Activated T-cell treated with anti-CD3 and anti-CD28 coated beads, Interleukin-2, amount 50 U/mL, for 24 hours (primary cell): ENCODE measurements at regions not wholly inside any gene's neighbourhood (a gene's known extent, or its start where the extent isn't known, plus 50 kb on each side); places are given as distances from the start of the nearest gene placed in this dataset.
"Not testable (repeated sequence)": the region's sequence is repeated elsewhere in the genome, so short reads cannot be mapped to it uniquely, and the experiment has no call there.

ENCODE experiments used
- DNase-seq: peaks from one replicate; pipeline ENCODE4 v3.0.0-alpha.2; 2020
- H3K27ac Mint-ChIP-seq: 2 replicates; pipeline ENCODE4 v1.8.0; 2020; ENCODE audit warnings: mild to moderate bottlenecking, mixed read lengths
- H3K27me3 Mint-ChIP-seq: 2 replicates; pipeline ENCODE4 v1.8.0; 2020; ENCODE audit warnings: mixed read lengths
- H3K36me3 Mint-ChIP-seq: 2 replicates; pipeline ENCODE4 v1.8.0; 2020; ENCODE audit warnings: low read depth, mixed read lengths
- H3K4me1 Mint-ChIP-seq: 2 replicates; pipeline ENCODE4 v1.8.0; 2020; ENCODE audit warnings: low read depth, mixed read lengths
- H3K4me3 Mint-ChIP-seq: 2 replicates; pipeline ENCODE4 v1.8.0; 2020; ENCODE audit warnings: mild to moderate bottlenecking, moderate library complexity, mixed read lengths
- H3K9me3 Mint-ChIP-seq: 2 replicates; pipeline ENCODE4 v1.8.0; 2020; ENCODE audit warnings: mixed read lengths

GRCh38 chr2:145807554-145807953 lies 1287.6 kb upstream of the ZEB2 start:
- no peaks in the 10 kb centered on the region for H3K36me3 Mint-ChIP-seq
- no peak for DNase-seq
- H3K4me1 Mint-ChIP-seq = no peaks in the 10 kb centered on the region
- H3K27me3 Mint-ChIP-seq = no peaks in the 10 kb centered on the region
- H3K4me3 Mint-ChIP-seq = no peak overlapping the region
- no peak overlapping the region for H3K27ac Mint-ChIP-seq
- H3K9me3 Mint-ChIP-seq = no peaks in the 10 kb centered on the region

GRCh38 chr2:145806546-145806945 lies 1286.6 kb upstream of the ZEB2 start:
- no peak for DNase-seq
- no peak overlapping the region for H3K27ac Mint-ChIP-seq
- no peaks in the 10 kb centered on the region for H3K27me3 Mint-ChIP-seq
- no peaks in the 10 kb centered on the region for H3K4me1 Mint-ChIP-seq
- H3K36me3 Mint-ChIP-seq = no peaks in the 10 kb centered on the region
- no peak overlapping the region for H3K4me3 Mint-ChIP-seq
- H3K9me3 Mint-ChIP-seq = no peaks in the 10 kb centered on the region

- Mint-ChIP-seq H3K27ac (no peak overlapping the region), H3K27me3 (no peaks in the 10 kb centered on the region), H3K4me3 (no peak overlapping the region), H3K9me3 (no peaks in the 10 kb centered on the region), H3K4me1 (no peaks in the 10 kb centered on the region), H3K36me3 (no peaks in the 10 kb centered on the region)
- no peak for DNase-seq
Measured at GRCh38 chr2:145802133-145802532, 1282.2 kb upstream of the ZEB2 start.

- Mint-ChIP-seq H3K27ac (no peak overlapping the region), H3K4me1 (no peaks in the 10 kb centered on the region), H3K9me3 (no peaks in the 10 kb centered on the region), H3K4me3 (no peak overlapping the region), H3K36me3 (no peaks in the 10 kb centered on the region), H3K27me3 (no peaks in the 10 kb centered on the region)
- DNase-seq = no peak
Measured at GRCh38 chr2:145801210-145801609, 1281.3 kb upstream of the ZEB2 start.

- no peak overlapping the region for H3K27ac Mint-ChIP-seq
Measured at GRCh38 chr2:145800151-145801091, 1280.5 kb upstream of the ZEB2 start.

GRCh38 chr2:145799595-145800108 lies 1279.7 kb upstream of the ZEB2 start:
- no peaks in the 10 kb centered on the region for H3K9me3 Mint-ChIP-seq
- DNase-seq = no peak
- no peak overlapping the region for H3K27ac Mint-ChIP-seq
- H3K27me3 Mint-ChIP-seq = no peaks in the 10 kb centered on the region
- H3K36me3 Mint-ChIP-seq = no peaks in the 10 kb centered on the region
- no peaks in the 10 kb centered on the region for H3K4me1 Mint-ChIP-seq
- no peak overlapping the region for H3K4me3 Mint-ChIP-seq

More at GRCh38 chr2:145800151-145801091, 1280.5 kb upstream of the ZEB2 start:
- H3K4me3 Mint-ChIP-seq = no peak overlapping the region
- H3K4me1 Mint-ChIP-seq = no peaks in the 10 kb centered on the region
- no peaks in the 10 kb centered on the region for H3K36me3 Mint-ChIP-seq
- H3K9me3 Mint-ChIP-seq = no peaks in the 10 kb centered on the region
- no peak for DNase-seq
- H3K27me3 Mint-ChIP-seq = no peaks in the 10 kb centered on the region

GRCh38 chr2:145798419-145798818 lies 1278.5 kb upstream of the ZEB2 start:
- Mint-ChIP-seq H3K27ac (no peak overlapping the region), H3K27me3 (no peaks in the 10 kb centered on the region), H3K4me3 (no peak overlapping the region), H3K36me3 (no peaks in the 10 kb centered on the region), H3K4me1 (no peaks in the 10 kb centered on the region), H3K9me3 (no peaks in the 10 kb centered on the region)
- DNase-seq = no peak

- no peak for DNase-seq
- Mint-ChIP-seq H3K36me3 (no peaks in the 10 kb centered on the region), H3K4me1 (no peaks in the 10 kb centered on the region), H3K9me3 (no peaks in the 10 kb centered on the region), H3K27me3 (no peaks in the 10 kb centered on the region), H3K4me3 (no peak overlapping the region), H3K27ac (no peak overlapping the region)
Measured at GRCh38 chr2:145797692-145798091, 1277.8 kb upstream of the ZEB2 start.

GRCh38 chr2:145792745-145793144 lies 1272.8 kb upstream of the ZEB2 start:
- Mint-ChIP-seq H3K4me3 (no peak overlapping the region), H3K36me3 (no peaks in the 10 kb centered on the region), H3K4me1 (no peaks in the 10 kb centered on the region), H3K27ac (no peak overlapping the region), H3K27me3 (no peaks in the 10 kb centered on the region), H3K9me3 (peaks cover 3% of the 10 kb centered on the region)
- DNase-seq = no peak

- Mint-ChIP-seq H3K36me3 (no peaks in the 10 kb centered on the region), H3K4me1 (no peaks in the 10 kb centered on the region), H3K27me3 (no peaks in the 10 kb centered on the region), H3K4me3 (no peak overlapping the region), H3K9me3 (peaks cover 3% of the 10 kb centered on the region), H3K27ac (no peak overlapping the region)
- DNase-seq = no peak
Measured at GRCh38 chr2:145789636-145790035, 1269.7 kb upstream of the ZEB2 start.

- DNase-seq, H3K4me3 Mint-ChIP-seq, H3K27me3 Mint-ChIP-seq, H3K4me1 Mint-ChIP-seq, H3K27ac Mint-ChIP-seq, H3K36me3 Mint-ChIP-seq, H3K9me3 Mint-ChIP-seq: not testable (repeated sequence)
Measured at GRCh38 chr2:145787597-145788361, 1267.9 kb upstream of the ZEB2 start.

GRCh38 chr2:145782607-145783006 lies 1262.7 kb upstream of the ZEB2 start:
- not testable (repeated sequence) for H3K36me3 Mint-ChIP-seq, H3K27me3 Mint-ChIP-seq, H3K4me1 Mint-ChIP-seq, H3K9me3 Mint-ChIP-seq, DNase-seq, H3K27ac Mint-ChIP-seq, H3K4me3 Mint-ChIP-seq

- Mint-ChIP-seq H3K27ac (no peak overlapping the region), H3K4me3 (no peak overlapping the region)
Measured at GRCh38 chr2:145777914-145778313, 1258.0 kb upstream of the ZEB2 start.

GRCh38 chr2:145777297-145777696 lies 1257.4 kb upstream of the ZEB2 start:
- DNase-seq = no peak
- Mint-ChIP-seq H3K27me3 (no peaks in the 10 kb centered on the region), H3K27ac (no peak overlapping the region)

More at GRCh38 chr2:145777914-145778313, 1258.0 kb upstream of the ZEB2 start:
- Mint-ChIP-seq H3K36me3 (no peaks in the 10 kb centered on the region), H3K4me1 (no peaks in the 10 kb centered on the region), H3K9me3 (peaks cover 2% of the 10 kb centered on the region), H3K27me3 (no peaks in the 10 kb centered on the region)
- no peak for DNase-seq

GRCh38 chr2:145775591-145775990 lies 1255.7 kb upstream of the ZEB2 start:
- no peak overlapping the region for H3K4me3 Mint-ChIP-seq
- no peaks in the 10 kb centered on the region for H3K36me3 Mint-ChIP-seq
- DNase-seq = no peak
- H3K4me1 Mint-ChIP-seq = no peaks in the 10 kb centered on the region
- no peaks in the 10 kb centered on the region for H3K27me3 Mint-ChIP-seq
- H3K27ac Mint-ChIP-seq = no peak overlapping the region
- peaks cover 2% of the 10 kb centered on the region for H3K9me3 Mint-ChIP-seq

More at GRCh38 chr2:145777297-145777696, 1257.4 kb upstream of the ZEB2 start:
- no peaks in the 10 kb centered on the region for H3K36me3 Mint-ChIP-seq
- H3K4me3 Mint-ChIP-seq = no peak overlapping the region
- H3K9me3 Mint-ChIP-seq = peaks cover 2% of the 10 kb centered on the region
- H3K4me1 Mint-ChIP-seq = no peaks in the 10 kb centered on the region
